LNCAP (cell line): ENCODE measurements at regions not wholly inside any gene's neighbourhood (a gene's known extent, or its start where the extent isn't known, plus 50 kb on each side); places are given as distances from the start of the nearest gene placed in this dataset.

Source experiments
- CTCF ChIP-seq: fragments of 450-650 bp; IDR thresholded peaks from 2 replicates; pipeline ENCODE4 v1.5.1; 2017; ENCODE audit warnings: mild to moderate bottlenecking

GRCh38 chr3:3902161-3902560 is 102.9 kb downstream of the LRRN1 start:
- TF ChIP-seq CTCF: no peak

DNA sequence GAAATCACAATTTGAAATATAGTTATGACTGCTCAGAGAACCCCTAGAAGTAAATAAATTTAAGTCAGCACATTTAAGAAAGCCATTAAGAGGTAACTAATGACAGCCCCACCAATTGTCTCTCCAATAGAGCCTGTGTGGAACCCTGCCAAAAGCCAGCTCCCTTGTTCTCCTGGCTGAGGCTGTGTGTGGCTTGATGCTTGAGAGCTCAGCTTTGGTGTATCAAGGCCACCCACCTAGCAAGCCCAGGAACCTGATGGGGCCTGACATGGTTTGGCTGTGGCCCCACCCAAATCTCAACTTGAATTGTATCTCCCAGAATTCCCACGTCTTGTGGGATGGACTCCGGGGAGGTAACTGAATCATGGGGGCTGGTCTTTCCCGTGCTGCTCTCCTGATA is 106.9 kb downstream of the LRRN1 start:
- no peak for TF ChIP-seq CTCF

DNA sequence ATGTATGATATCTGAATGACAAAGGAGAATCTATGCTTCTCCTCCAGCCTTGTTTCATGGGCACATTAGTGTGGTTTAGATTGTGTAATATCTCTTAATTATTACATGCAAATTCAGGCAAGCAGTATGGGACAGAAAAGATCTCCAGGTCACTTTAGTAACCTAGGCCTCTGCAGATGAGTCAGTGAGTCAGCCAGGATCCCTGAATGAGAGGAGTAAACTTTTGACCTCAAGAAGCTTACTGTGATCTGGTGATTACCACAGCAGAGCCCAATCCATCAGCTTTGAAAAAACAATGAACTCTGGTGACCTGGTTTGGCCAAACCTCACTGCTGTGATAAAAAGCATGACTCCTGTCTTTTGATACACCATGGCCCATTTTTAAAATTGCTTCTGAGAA is 107.8 kb downstream of the LRRN1 start:
- TF ChIP-seq CTCF: no peak

DNA sequence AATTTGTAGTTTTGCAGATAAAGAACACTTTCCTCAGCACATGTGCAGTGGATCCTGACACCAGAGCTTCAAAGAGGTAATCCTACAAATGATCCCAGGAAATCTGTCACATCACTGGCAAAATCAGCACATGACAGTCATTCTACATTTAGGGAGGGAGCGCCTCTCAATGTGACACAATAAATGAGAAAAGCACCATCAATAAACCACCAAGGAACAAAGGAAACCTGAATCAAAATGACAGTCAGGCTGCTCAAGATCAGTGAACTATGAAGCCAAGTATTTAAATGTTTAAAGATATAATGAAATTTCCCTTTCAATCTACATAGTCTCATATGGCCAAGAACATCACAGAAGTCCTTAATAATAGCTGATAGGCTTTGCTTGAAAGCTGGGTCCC is 119.5 kb downstream of the LRRN1 start:
- TF ChIP-seq CTCF: no peak

DNA sequence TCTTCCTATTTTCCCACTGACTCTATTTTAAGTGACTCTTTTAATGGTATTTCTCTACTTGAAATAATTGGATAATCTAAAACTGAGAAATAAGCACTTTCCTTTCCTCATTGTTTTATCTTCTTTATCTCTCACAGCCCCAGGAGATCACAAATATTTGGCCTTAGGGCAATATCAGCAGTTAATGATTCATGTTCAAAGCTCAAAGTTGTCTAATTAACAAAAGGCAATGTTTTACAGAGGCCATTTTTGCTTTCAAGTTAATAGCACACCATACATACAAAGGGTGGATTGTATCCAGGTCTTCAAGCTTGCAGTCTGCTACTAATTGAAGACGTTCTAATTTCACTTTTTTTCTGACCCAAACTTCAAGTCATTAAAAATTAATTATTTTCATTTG is 120.1 kb downstream of the LRRN1 start:
- TF ChIP-seq CTCF: no peak

GRCh38 chr3:3923619-3924018 is 124.4 kb downstream of the LRRN1 start:
- TF ChIP-seq CTCF: no peak

- TF ChIP-seq CTCF: no peak
Observed at GRCh38 chr3:3927198-3927597, 128.0 kb downstream of the LRRN1 start.

DNA sequence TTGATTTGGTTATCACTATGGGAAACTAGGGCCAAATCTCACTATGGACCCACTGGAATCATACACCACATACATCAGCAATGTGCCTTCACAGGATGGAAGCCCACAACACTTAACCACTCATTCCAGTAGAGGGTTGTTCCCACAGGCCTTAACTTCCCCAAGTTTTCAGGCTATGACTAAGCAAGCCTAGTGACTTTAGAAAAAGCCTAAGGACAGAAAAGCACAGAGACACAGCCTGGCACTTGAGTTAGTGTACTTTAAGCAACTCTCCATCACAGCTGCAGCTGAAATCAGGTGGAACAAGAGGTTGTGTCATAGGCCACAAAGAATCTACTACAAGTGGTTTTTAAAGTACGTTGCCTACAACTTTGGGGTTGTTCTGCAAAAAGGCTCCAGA is 128.7 kb downstream of the LRRN1 start:
- no peak for TF ChIP-seq CTCF
